NCI-H446 (cell line): ENCODE measurements at regions not wholly inside any gene's neighbourhood (a gene's known extent, or its start where the extent isn't known, plus 50 kb on each side); places are given as distances from the start of the nearest gene placed in this dataset.

Source experiments
- DNase-seq, 2 experiments: peaks; one replicate each; lab custom pipeline; 2025; lab: John Stamatoyannopoulos, UW

- no peak for DNase-seq
Measured at GRCh38 chr7:136665878-136666509, 202.5 kb upstream of the CHRM2 start.

GRCh38 chr7:136664537-136664936 is 203.9 kb upstream of the CHRM2 start:
- DNase-seq = no peak

GRCh38 chr7:136657482-136657921 is 210.9 kb upstream of the CHRM2 start:
- no peak for DNase-seq

GRCh38 chr7:136656516-136656915 is 211.9 kb upstream of the CHRM2 start:
- no peak for DNase-seq

- DNase-seq = no peak
Measured at GRCh38 chr7:136655414-136655813, 213.0 kb upstream of the CHRM2 start.

- no peak for DNase-seq
Measured at GRCh38 chr7:136654406-136654805, 214.0 kb upstream of the CHRM2 start.

GRCh38 chr7:136652635-136653370 is 215.6 kb upstream of the CHRM2 start:
- DNase-seq = no peak

- DNase-seq = no peak
Measured at GRCh38 chr7:136640977-136641376, 227.5 kb upstream of the CHRM2 start.

- no peak for DNase-seq
Measured at GRCh38 chr7:136637813-136638212, 230.6 kb upstream of the CHRM2 start.

GRCh38 chr7:136635751-136636150 is 232.7 kb upstream of the CHRM2 start:
- no peak for DNase-seq

GRCh38 chr7:136618818-136619217 is 249.6 kb upstream of the CHRM2 start:
- no peak for DNase-seq

GRCh38 chr7:136617176-136617575 is 251.3 kb upstream of the CHRM2 start:
- no peak for DNase-seq

- DNase-seq = no peak
Measured at GRCh38 chr7:136605532-136606329, 262.7 kb upstream of the CHRM2 start.

GRCh38 chr7:136601772-136602171 is 266.7 kb upstream of the CHRM2 start:
- no peak for DNase-seq

GRCh38 chr7:136600475-136600874 is 268.0 kb upstream of the CHRM2 start:
- DNase-seq = no peak

- no peak for DNase-seq
Measured at GRCh38 chr7:136594739-136595144, 273.7 kb upstream of the CHRM2 start.

- no peak for DNase-seq
Measured at GRCh38 chr7:136588216-136588615, 280.2 kb upstream of the CHRM2 start.

GRCh38 chr7:136585954-136586670 is 282.3 kb upstream of the CHRM2 start:
- no peak for DNase-seq

GRCh38 chr7:136566491-136566890 is 302.0 kb upstream of the CHRM2 start:
- DNase-seq = no peak

GRCh38 chr7:136555933-136556332 is 312.5 kb upstream of the CHRM2 start:
- peak in 1 of 2 experiments; percentile 9 for DNase-seq

- no peak for DNase-seq
Measured at GRCh38 chr7:136551618-136552017, 316.8 kb upstream of the CHRM2 start.

- DNase-seq = no peak
Measured at GRCh38 chr7:136549756-136550155, 318.7 kb upstream of the CHRM2 start.
